NCI-H146 (cell line): ENCODE measurements at regions not wholly inside any gene's neighbourhood (a gene's known extent, or its start where the extent isn't known, plus 50 kb on each side); places are given as distances from the start of the nearest gene placed in this dataset.
"Not testable (repeated sequence)": the region's sequence is repeated elsewhere in the genome, so short reads cannot be mapped to it uniquely, and the experiment has no call there.

ENCODE experiments used
- DNase-seq: peaks from one replicate; lab custom pipeline; 2025; lab: John Stamatoyannopoulos, UW

- DNase-seq = no peak
Measured at GRCh38 chr2:160726046-160726445, 232.4 kb upstream of the RBMS1 start.

- DNase-seq = no peak
Measured at GRCh38 chr2:160730296-160730995, 236.8 kb upstream of the RBMS1 start.

GRCh38 chr2:160731415-160731814 lies 237.8 kb upstream of the RBMS1 start:
- DNase-seq = no peak

GRCh38 chr2:160731856-160732255 lies 238.2 kb upstream of the RBMS1 start:
- no peak for DNase-seq

- DNase-seq = no peak
Measured at GRCh38 chr2:160735696-160736095, 242.1 kb upstream of the RBMS1 start.

GRCh38 chr2:160736148-160737028 lies 242.8 kb upstream of the RBMS1 start:
- DNase-seq = no peak

- DNase-seq = no peak
Measured at GRCh38 chr2:160737247-160737646, 243.6 kb upstream of the RBMS1 start.

GRCh38 chr2:160741271-160741670 lies 247.7 kb upstream of the RBMS1 start:
- DNase-seq = no peak

GRCh38 chr2:160741815-160742214 lies 248.2 kb upstream of the RBMS1 start:
- DNase-seq = no peak

- DNase-seq = no peak
Measured at GRCh38 chr2:160742667-160743066, 249.1 kb upstream of the RBMS1 start.

- DNase-seq = no peak
Measured at GRCh38 chr2:160747501-160748170, 254.0 kb upstream of the RBMS1 start.

GRCh38 chr2:160751021-160751420 lies 257.4 kb upstream of the RBMS1 start:
- no peak for DNase-seq

- no peak for DNase-seq
Measured at GRCh38 chr2:160752475-160753330, 259.1 kb upstream of the RBMS1 start.

- DNase-seq = no peak
Measured at GRCh38 chr2:160753331-160753654, 259.7 kb upstream of the RBMS1 start.

- no peak for DNase-seq
Measured at GRCh38 chr2:160753960-160754359, 260.4 kb upstream of the RBMS1 start.

GRCh38 chr2:160756481-160756880 lies 262.9 kb upstream of the RBMS1 start:
- DNase-seq = no peak

GRCh38 chr2:160762493-160763128 lies 269.0 kb upstream of the RBMS1 start:
- DNase-seq = not testable (repeated sequence)

- no peak for DNase-seq
Measured at GRCh38 chr2:160783474-160783873, 289.9 kb upstream of the RBMS1 start.

GRCh38 chr2:160784034-160784433 lies 290.4 kb upstream of the RBMS1 start:
- no peak for DNase-seq

GRCh38 chr2:160790738-160791137 lies 297.1 kb upstream of the RBMS1 start:
- no peak for DNase-seq

- no peak for DNase-seq
Measured at GRCh38 chr2:160791884-160792283, 298.3 kb upstream of the RBMS1 start.
